Right cardiac atrium (tissue), 5 donors: ENCODE measurements at regions not wholly inside any gene's neighbourhood (a gene's known extent, or its start where the extent isn't known, plus 50 kb on each side); places are given as distances from the start of the nearest gene placed in this dataset.

Source experiments
- ATAC-seq, 2 donors: fragments of 200-7000 bp; cut with Tn5 transposase; one replicate each; pipeline versions ENCODE4 v1.8.0 to v1.9.1; 2020; ENCODE audit warnings: moderate library complexity in 2 of 2, mild to moderate bottlenecking in 1 of 2
- DNase-seq, 3 donors: peaks; one replicate each; pipeline ENCODE4 v3.0.0-alpha.2; 2020
- H3K27ac ChIP-seq: one replicate; pipeline ENCODE4 v1.5.1; 2013; ENCODE audit warnings: mild to moderate bottlenecking, low read length, control low read depth, moderate library complexity
- H3K27me3 ChIP-seq: one replicate; pipeline ENCODE4 v1.6.1; 2013; ENCODE audit not compliant: control insufficient read depth, insufficient read depth
- H3K4me1 ChIP-seq: one replicate; pipeline ENCODE4 v1.6.1; 2013; ENCODE audit warnings: low read length; ENCODE audit not compliant: control insufficient read depth, insufficient read depth
- H3K4me3 ChIP-seq: one replicate; pipeline ENCODE4 v1.5.1; 2013; ENCODE audit warnings: low read length, control low read depth
- H3K9me3 ChIP-seq: one replicate; pipeline ENCODE4 v1.6.1; 2013; ENCODE audit warnings: low read length; ENCODE audit not compliant: control insufficient read depth
- WGBS: extraction: QIAGEN DNeasy Blood & Tissue Kit; methylation state at CpG from one replicate; pipeline ENCODE4 v1.1.7; 2013; 5-methylcytosine and 5-hydroxymethylcytosine counted together
- intact Hi-C, 4 donors: fragments of 100-400 bp; cut with DNase I; formaldehyde crosslinking; loops; one replicate each; pipeline versions ENCODE4 v1.11.0 to v1.14.0; 2022 to 2023
- donor health status: healthy with polysubstance abuse.
- donor health status: DM: no; HTN: yes; CAD: no.
- donor health status: DM: no; HTN: no; CAD: no.
- donor health status: DM: no; HTN: yes; CAD: no; lungs with severe emphysema.
- donor health status: DM: yes; HTN: yes; CAD: no.

DNA sequence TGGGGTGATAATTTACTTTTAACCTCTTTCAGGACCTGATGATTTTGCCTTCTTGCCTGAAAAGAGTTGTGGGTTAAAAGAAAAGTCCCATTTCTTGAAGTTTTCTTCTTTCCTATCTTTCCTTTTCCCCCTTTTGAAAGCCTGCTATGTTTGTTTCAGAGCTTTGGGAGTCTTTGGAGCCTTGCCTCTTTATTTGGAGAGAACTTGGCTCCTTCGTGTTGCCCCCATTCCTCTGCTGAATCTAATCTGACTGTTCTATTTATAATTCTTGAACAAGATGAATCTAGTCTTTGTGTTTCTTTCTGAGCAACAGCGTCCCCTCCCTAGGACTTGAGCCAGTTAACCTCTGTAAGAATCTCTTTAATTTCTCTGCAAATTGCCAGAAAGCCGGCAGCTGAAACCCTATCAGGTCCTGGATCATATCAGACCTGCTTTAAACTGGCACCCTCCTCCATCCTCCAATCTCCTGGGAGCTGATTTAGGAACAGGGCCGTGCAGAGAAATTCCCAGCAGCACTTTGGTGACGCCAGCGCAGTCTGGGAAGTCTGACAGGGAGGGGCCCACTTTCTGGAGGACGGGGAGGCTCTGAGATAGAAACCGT lies 289.1 kb upstream of the SORL1-AS1 start:
- peak; percentile 97 to 98 for ATAC-seq
- H3K9me3 ChIP-seq, result no peaks in the 10 kb centered on the region
- H3K27ac ChIP-seq, result peak overlapping the region; percentile 61
- no peaks in the 10 kb centered on the region for H3K27me3 ChIP-seq
- H3K4me3 ChIP-seq, result no peak overlapping the region
- peak; percentile 90 to 94 (median 92) for DNase-seq
- 20% methylated on average over 8 of the region's 8 CpGs for WGBS
- intact Hi-C loops, result loop anchor here in 1 of 4 donors (5.0 kb wide), 1 partner anchor 85 kb away; no protein-coding TSS in a partner anchor
- H3K4me1 ChIP-seq, result peaks cover 2% of the 10 kb centered on the region

DNA sequence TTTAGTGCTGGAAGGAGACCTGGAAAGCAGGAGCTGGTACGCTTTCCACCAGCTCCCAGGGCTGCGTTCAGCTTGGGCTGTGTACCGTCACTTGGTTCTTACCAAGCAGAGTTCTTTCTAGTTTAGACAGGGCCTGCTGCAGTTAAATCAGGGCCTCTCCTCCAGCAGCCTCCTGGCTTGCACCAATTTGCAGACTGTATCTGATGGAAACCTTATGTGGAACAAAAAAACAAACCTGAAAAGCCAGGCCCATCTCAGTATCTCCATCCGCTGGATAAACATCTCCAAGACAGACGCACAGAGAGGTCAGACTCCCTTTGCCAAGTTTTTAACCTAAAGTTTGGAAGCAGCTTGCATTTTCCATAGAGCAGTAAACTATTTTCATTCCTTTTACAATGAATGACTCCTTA lies 288.6 kb upstream of the SORL1-AS1 start:
- Histone ChIP-seq H3K4me3 (no peak overlapping the region), H3K27me3 (no peaks in the 10 kb centered on the region), H3K9me3 (no peaks in the 10 kb centered on the region), H3K27ac (peak overlapping the region; percentile 91), H3K4me1 (peaks cover 2% of the 10 kb centered on the region)
- intact Hi-C loops, result loop anchor here in 1 of 4 donors (5.0 kb wide), 1 partner anchor 84 kb away; no protein-coding TSS in a partner anchor
- ATAC-seq (peak; percentile 52 to 61), DNase-seq (peak; percentile 14 to 63 (median 56))
- 45% methylated on average over 5 of the region's 5 CpGs for WGBS

DNA sequence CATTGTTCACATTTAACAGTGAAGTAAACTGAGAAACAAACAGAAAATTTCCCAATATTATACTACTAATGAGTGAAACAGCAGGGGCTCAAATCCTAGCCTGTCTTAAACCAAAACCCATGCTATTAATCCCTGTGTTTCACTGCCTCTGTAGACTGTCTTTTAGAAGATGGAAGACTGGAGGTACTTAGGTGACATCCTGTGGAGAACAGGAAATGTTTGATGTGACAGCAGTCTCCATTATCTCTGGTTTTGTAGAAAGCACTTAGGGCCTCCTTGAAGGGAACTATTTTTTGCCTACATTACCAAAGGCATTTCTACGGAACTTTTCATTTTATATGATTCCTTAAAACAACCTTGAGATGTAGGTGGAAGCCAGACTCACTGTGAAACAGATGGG lies 288.1 kb upstream of the SORL1-AS1 start:
- intact Hi-C loops, result loop anchor here in 1 of 4 donors (5.0 kb wide), 1 partner anchor 84 kb away; no protein-coding TSS in a partner anchor
- 58% methylated on average over 1 of the region's 1 CpG for WGBS
- Histone ChIP-seq H3K27me3 (no peaks in the 10 kb centered on the region), H3K27ac (peak overlapping the region; percentile 91), H3K9me3 (no peaks in the 10 kb centered on the region), H3K4me3 (no peak overlapping the region), H3K4me1 (peaks cover 2% of the 10 kb centered on the region)
- DNase-seq (no peak), ATAC-seq (no peak)

DNA sequence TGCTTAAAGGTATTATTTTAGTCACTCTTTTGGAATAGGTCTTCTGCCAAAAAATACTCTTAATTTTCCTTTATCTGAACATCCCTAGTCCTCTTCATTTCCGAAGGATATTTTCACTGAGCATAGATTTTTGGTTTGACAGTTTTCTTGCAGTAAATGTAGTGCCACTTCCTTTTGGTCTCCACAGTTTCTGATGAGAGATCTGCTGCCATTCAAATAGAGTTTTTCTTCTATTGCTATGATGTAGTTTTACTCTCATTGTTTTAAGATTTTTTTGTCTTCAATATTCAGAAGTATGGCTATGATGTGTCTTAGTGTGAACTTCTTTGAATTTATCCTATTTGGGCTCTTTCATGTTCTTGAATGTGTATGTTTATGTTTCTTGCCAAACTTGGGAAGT lies 281.1 kb upstream of the SORL1-AS1 start:
- H3K27me3 ChIP-seq, result no peaks in the 10 kb centered on the region
- 85% methylated on average over 1 of the region's 1 CpG for WGBS
- no peaks in the 10 kb centered on the region for H3K9me3 ChIP-seq
- ATAC-seq (no peak), DNase-seq (no peak)
- intact Hi-C loops, result no loop called here
- H3K27ac ChIP-seq, result no peak overlapping the region
- H3K4me1 ChIP-seq, result no peaks in the 10 kb centered on the region
- no peak overlapping the region for H3K4me3 ChIP-seq

DNA sequence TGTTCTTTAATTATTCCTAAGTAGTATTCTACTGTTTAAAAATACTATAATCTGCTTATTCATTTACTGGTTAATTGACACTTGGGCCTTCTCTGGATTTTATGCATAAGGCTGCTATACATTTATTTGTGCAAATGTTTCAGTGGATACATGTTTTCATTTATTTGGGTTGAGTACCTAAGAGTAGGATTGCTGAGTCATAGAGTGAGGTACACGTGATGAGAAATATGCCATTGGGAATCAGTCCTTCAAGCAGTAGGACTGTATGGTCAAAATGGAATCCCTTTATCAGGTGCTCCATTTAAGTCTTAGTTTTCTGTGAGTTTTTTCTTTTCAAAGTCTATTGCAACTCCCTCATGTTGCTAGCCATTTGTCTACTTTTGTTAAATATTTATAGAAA lies 275.2 kb upstream of the SORL1-AS1 start:
- intact Hi-C loops, result loop anchor here in 1 of 4 donors (10.0 kb wide), 1 partner anchor 63 kb away; no protein-coding TSS in a partner anchor
- DNase-seq (no peak), ATAC-seq (no peak)
- no peaks in the 10 kb centered on the region for H3K27me3 ChIP-seq
- H3K9me3 ChIP-seq, result no peaks in the 10 kb centered on the region
- no peaks in the 10 kb centered on the region for H3K4me1 ChIP-seq
- H3K27ac ChIP-seq, result no peak overlapping the region
- WGBS, result 74% methylated on average over 1 of the region's 1 CpG
- no peak overlapping the region for H3K4me3 ChIP-seq

DNA sequence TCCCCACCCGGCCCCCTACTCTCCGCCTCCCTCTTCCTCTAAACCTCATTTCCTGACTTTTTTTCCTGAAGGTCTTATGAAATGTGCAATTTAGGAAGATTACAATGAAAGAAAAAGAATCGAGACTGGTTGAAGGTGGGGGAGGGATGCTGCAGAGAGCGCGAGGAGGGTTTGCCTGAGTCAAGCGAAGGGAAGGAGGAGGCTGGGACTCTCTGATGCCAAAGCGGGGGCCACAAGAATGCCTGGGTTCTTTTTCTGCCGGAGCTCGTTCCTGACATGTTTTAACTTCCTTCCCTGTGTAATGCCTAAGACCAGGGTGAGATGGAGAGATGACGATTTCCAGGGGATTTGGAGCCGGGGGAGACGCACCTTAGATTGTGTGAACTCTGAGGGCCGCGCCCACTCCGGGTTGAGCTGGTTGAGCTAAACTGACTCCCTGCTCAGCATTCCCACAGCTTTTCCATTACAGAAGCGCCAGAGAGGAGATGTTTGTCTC lies 270.5 kb upstream of the SORL1-AS1 start:
- peak; percentile 46 to 58 for ATAC-seq
- Histone ChIP-seq H3K9me3 (no peaks in the 10 kb centered on the region), H3K27me3 (no peaks in the 10 kb centered on the region), H3K4me3 (peak overlapping the region; percentile 52), H3K4me1 (no peaks in the 10 kb centered on the region), H3K27ac (peak overlapping the region; percentile 80)
- intact Hi-C loops, result loop anchor here in 1 of 4 donors (10.0 kb wide), 1 partner anchor 58 kb away; no protein-coding TSS in a partner anchor
- WGBS, result 15% methylated on average over 16 of the region's 16 CpGs
- DNase-seq, result peak; percentile 52 to 75 (median 60)

DNA sequence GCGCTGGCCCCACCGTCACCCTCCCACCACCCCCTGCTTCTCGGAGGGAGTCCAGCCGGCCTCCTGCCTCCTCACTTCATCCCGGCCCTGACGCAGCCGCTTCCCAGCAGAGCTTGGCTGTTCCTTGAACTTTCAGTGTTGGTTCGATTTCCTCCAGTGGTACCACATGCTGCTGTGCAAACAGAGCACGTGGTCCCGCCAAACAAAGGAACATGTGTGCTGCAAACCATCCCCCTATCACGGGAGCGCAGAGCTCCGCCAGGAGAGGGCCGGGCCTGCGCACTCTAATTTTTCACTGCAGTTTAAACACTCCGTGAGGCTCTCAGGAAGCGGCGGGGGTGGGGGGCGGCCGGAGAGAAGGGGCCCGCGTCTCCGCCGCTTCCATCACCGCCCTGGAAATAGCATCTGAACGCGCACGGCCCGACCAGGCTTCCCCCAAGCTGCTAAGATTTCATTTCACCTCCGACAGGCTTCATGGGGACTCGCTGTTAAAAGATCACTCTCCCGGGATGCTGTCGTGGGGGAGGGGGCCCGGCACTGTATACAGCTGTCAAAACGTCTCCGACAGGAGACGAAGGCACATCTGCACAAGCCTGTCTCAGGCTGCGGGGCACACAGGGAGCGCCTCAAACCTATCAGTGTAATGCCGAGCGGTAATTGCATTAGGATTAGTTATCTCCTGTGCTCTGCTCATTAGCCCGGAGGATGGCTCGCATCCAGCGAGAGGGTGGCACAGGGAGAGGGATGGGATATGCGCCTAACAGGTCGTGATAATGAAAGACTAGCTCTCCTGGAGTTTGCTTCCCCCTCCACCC lies 269.9 kb upstream of the SORL1-AS1 start:
- intact Hi-C loops, result loop anchor here in 1 of 4 donors (10.0 kb wide), 1 partner anchor 58 kb away; no protein-coding TSS in a partner anchor
- peak overlapping the region; percentile 52 for H3K4me3 ChIP-seq
- no peaks in the 10 kb centered on the region for H3K4me1 ChIP-seq
- peak; percentile 98 for ATAC-seq
- WGBS, result 2% methylated on average over 46 of the region's 46 CpGs
- peak overlapping the region; percentile 80 for H3K27ac ChIP-seq
- no peaks in the 10 kb centered on the region for H3K27me3 ChIP-seq
- DNase-seq, result peak; percentile 92 to 95 (median 94)
- no peaks in the 10 kb centered on the region for H3K9me3 ChIP-seq

DNA sequence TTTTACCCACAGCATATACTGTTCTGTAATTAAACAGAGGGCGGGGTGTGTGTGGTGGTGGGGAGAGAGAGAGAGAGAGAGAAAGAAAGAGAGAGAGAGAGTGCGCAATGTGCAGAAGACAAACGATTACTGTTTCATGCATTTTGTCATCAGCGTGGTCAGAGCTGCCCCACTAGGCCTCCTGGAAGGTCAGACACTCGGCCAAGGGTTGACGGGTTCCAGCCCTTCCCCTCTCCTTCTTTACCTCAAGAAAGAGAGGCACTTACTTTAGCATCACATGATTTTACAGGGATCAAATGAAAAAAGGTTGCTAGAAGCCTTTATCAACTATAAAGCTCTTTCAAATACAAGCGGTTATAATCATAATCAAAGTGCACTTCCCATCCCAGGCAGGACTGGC lies 269.2 kb upstream of the SORL1-AS1 start:
- ATAC-seq (peak in 1 of 2 donors; percentile 18), DNase-seq (peak; percentile 40 to 55 (median 53))

DNA sequence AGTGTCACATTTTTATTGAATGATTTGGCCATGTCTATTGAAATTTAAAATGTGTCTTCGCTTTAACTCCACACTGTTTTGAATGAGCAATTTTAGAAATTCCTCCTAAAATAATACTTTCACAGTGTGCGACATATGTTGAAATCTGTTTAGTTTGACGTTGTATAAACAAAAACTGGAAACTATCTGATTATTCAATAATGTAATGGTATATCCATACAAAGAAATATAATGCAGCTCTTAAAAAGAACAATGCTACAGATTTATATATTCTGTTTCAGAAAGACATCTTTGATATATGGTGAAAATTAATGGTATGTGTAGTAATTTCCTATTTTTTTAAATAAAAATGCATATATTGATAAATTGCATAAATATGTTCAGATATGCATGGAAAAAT lies 268.7 kb upstream of the SORL1-AS1 start:
- H3K27ac ChIP-seq, result no peak overlapping the region
- 97% methylated on average over 3 of the region's 3 CpGs for WGBS
- no peak overlapping the region for H3K4me3 ChIP-seq
- DNase-seq (no peak), ATAC-seq (no peak)
- no peaks in the 10 kb centered on the region for H3K9me3 ChIP-seq
- H3K4me1 ChIP-seq, result no peaks in the 10 kb centered on the region
- no peaks in the 10 kb centered on the region for H3K27me3 ChIP-seq
- intact Hi-C loops, result loop anchor here in 1 of 4 donors (10.0 kb wide), 1 partner anchor 57 kb away; no protein-coding TSS in a partner anchor

More for the DNA sequence above, 269.2 kb upstream of the SORL1-AS1 start:
- 74% methylated on average over 7 of the region's 7 CpGs for WGBS
- Histone ChIP-seq H3K27ac (peak overlapping the region; percentile 80), H3K27me3 (no peaks in the 10 kb centered on the region), H3K4me1 (no peaks in the 10 kb centered on the region), H3K4me3 (peak overlapping the region; percentile 52), H3K9me3 (no peaks in the 10 kb centered on the region)
- intact Hi-C loops, result loop anchor here in 1 of 4 donors (10.0 kb wide), 1 partner anchor 57 kb away; no protein-coding TSS in a partner anchor

DNA sequence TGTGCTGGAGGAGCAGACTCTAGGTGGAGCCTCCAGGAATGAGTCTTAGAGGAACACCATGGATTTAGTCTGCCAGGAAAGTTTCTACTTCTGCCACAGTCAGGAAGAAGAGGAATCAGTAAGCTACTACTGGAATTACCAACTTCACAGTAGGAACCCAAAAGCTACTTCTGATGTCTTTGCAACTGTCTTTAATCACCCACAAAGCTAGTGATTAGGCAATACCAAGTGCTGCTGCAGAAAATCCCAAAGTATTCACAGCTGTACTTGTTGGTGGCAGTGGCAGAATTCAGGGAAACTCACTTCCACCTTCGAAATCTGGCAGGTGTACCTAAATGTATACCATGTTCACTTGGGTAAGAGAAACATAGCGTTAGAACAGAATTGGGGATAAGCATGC lies 264.5 kb upstream of the SORL1-AS1 start:
- 97% methylated on average over 2 of the region's 2 CpGs for WGBS
- H3K27me3 ChIP-seq, result no peaks in the 10 kb centered on the region
- ATAC-seq, result no peak
- DNase-seq, result no peak
- no peaks in the 10 kb centered on the region for H3K4me1 ChIP-seq
- intact Hi-C loops, result no loop called here
- H3K27ac ChIP-seq, result no peak overlapping the region
- no peaks in the 10 kb centered on the region for H3K9me3 ChIP-seq
- no peak overlapping the region for H3K4me3 ChIP-seq

DNA sequence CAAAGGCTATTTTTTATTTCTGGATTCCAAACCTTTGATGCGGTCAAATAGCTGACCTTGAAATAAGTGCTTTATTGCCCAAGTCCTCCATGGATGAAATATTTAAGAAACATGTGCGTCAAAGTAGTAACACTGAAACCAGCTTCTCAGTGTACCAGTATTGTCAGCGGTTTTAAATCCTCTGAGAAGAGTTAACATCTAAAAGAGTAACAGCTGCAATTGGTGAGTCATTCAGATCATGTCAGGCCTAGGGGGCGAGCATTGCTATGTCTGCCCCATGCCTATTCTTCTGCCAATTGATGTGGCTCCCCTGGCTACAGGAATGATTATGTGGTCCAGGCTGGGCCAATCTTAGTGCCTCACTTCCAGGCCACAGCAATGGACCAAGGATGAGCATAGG lies 263.3 kb upstream of the SORL1-AS1 start:
- no peak for ATAC-seq
- intact Hi-C loops, result no loop called here

More for the DNA sequence above, 263.3 kb upstream of the SORL1-AS1 start:
- 88% methylated on average over 4 of the region's 4 CpGs for WGBS
- H3K4me3 ChIP-seq, result no peak overlapping the region
- H3K27ac ChIP-seq, result no peak overlapping the region
- H3K9me3 ChIP-seq, result no peaks in the 10 kb centered on the region
- DNase-seq, result no peak
- no peaks in the 10 kb centered on the region for H3K27me3 ChIP-seq
- H3K4me1 ChIP-seq, result no peaks in the 10 kb centered on the region
